K562 (cell line): ENCODE measurements at regions not wholly inside any gene's neighbourhood (a gene's known extent, or its start where the extent isn't known, plus 50 kb on each side); places are given as distances from the start of the nearest gene placed in this dataset.

ENCODE experiments used
- ARID3A ChIP-seq: IDR thresholded peaks from 2 replicates; pipeline ENCODE4 v1.6.1; 2012; ENCODE audit warnings: low read depth, low read length, improper control_type of control experiment, borderline replicate concordance
- CTCF ChIP-seq, 3 experiments: IDR thresholded peaks in 2 of 3; conservative IDR thresholded peaks in 1 of 3; 2 replicates each; pipeline ENCODE4 v1.5.1; 2011 to 2012; ENCODE audit warnings: low read length in 3 of 3, mild to moderate bottlenecking in 3 of 3, control low read depth in 2 of 3, improper control_type of control experiment in 1 of 3, inconsistent platforms in 1 of 3, low read depth in 1 of 3, mixed read lengths in 1 of 3, moderate library complexity in 1 of 3; ENCODE audit not compliant: insufficient read depth in 2 of 3
- NFIC ChIP-seq: fragments of 450-650 bp; IDR thresholded peaks from 2 replicates; pipeline ENCODE4 v1.6.1; 2017; ENCODE audit warnings: mild to moderate bottlenecking, inconsistent platforms
- RCOR1 ChIP-seq, 2 experiments: IDR thresholded peaks; 2 replicates each; pipeline ENCODE4 v1.6.1; 2012; ENCODE audit warnings: low read depth in 2 of 2, low read length in 2 of 2, borderline replicate concordance in 1 of 2, improper control_type of control experiment in 1 of 2
- TARDBP ChIP-seq: fragments of 450-650 bp; IDR thresholded peaks from 2 replicates; pipeline ENCODE4 v1.6.1; 2016
- ZNF239 ChIP-seq: fragments of 250-450 bp; sonication (Bioruptor Pico); IDR thresholded peaks from 2 replicates; pipeline ENCODE4 v1.4.0; 2020; ENCODE audit warnings: mild to moderate bottlenecking
- ZNF324 ChIP-seq: fragments of 250-450 bp; sonication (Bioruptor Pico); IDR thresholded peaks from 2 replicates; pipeline ENCODE4 v1.4.0; 2020; ENCODE audit warnings: mild to moderate bottlenecking
- TF ChIP-seq, protein P1 (sequence below): sonication (generic); formaldehyde crosslinking; IDR thresholded peaks from 2 replicates; pipeline ENCODE4 v1.4.0; 2020; ENCODE audit warnings: mild to moderate bottlenecking, missing genetic modification reagents

- TF ChIP-seq CTCF (IDR thresholded peaks at IDR 0.05 in 2 of 3, conservative IDR thresholded peaks at IDR 0.05 in 1 of 3; ENCODE audit: insufficient read depth in 2 of 3, low read depth in 1 of 3, low read length in 3 of 3) (no peak), ZNF324 (CRISPR knock-in tag) (no peak), ARID3A (no peak), NFIC (no peak), ZNF239 (no peak), TARDBP (no peak), RCOR1 (IDR thresholded peaks at IDR 0.05; ENCODE audit: borderline replicate concordance in 1 of 2, low read depth in 2 of 2, low read length in 2 of 2) (no peak)
- TF ChIP-seq, protein P1, sequence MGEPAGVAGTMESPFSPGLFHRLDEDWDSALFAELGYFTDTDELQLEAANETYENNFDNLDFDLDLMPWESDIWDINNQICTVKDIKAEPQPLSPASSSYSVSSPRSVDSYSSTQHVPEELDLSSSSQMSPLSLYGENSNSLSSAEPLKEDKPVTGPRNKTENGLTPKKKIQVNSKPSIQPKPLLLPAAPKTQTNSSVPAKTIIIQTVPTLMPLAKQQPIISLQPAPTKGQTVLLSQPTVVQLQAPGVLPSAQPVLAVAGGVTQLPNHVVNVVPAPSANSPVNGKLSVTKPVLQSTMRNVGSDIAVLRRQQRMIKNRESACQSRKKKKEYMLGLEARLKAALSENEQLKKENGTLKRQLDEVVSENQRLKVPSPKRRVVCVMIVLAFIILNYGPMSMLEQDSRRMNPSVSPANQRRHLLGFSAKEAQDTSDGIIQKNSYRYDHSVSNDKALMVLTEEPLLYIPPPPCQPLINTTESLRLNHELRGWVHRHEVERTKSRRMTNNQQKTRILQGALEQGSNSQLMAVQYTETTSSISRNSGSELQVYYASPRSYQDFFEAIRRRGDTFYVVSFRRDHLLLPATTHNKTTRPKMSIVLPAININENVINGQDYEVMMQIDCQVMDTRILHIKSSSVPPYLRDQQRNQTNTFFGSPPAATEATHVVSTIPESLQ (CRISPR knock-in tag) = no peak
Measured at GRCh38 chr2:145144131-145144728, 624.3 kb upstream of the ZEB2 start.
